Mesendoderm (in vitro differentiated cells): ENCODE measurements at regions not wholly inside any gene's neighbourhood (a gene's known extent, or its start where the extent isn't known, plus 50 kb on each side); places are given as distances from the start of the nearest gene placed in this dataset.

ENCODE experiments used
- DNase-seq: peaks from one replicate; pipeline ENCODE4 v3.0.0; 2013
- H2AK5ac ChIP-seq: 2 replicates; pipeline ENCODE4 v1.6.1; 2013; ENCODE audit warnings: low read length, inconsistent platforms
- H2BK120ac ChIP-seq: 2 replicates; pipeline ENCODE4 v1.6.1; 2013; ENCODE audit warnings: low read depth, mild to moderate bottlenecking, low read length, moderate library complexity, mixed read lengths
- H2BK15ac ChIP-seq: replicated peaks from 2 replicates; pipeline ENCODE4 v1.6.1; 2013; ENCODE audit warnings: low read depth, mild to moderate bottlenecking, moderate library complexity
- H2BK5ac ChIP-seq: 2 replicates; pipeline ENCODE4 v1.6.1; 2013; ENCODE audit warnings: low read length, inconsistent platforms
- H3K18ac ChIP-seq: 2 replicates; pipeline ENCODE4 v1.6.1; 2013; ENCODE audit warnings: mild to moderate bottlenecking, low read length, mixed read lengths
- H3K23ac ChIP-seq: one replicate; pipeline ENCODE4 v1.6.1; 2013; ENCODE audit warnings: low read length
- H3K27ac ChIP-seq: 2 replicates; pipeline ENCODE4 v1.5.1; 2013; ENCODE audit warnings: low read depth, mild to moderate bottlenecking, inconsistent platforms, low read length, moderate library complexity
- H3K27me3 ChIP-seq: 2 replicates; pipeline ENCODE4 v1.6.1; 2013; ENCODE audit warnings: low read length, control low read depth, mild to moderate bottlenecking, inconsistent platforms; ENCODE audit not compliant: insufficient read depth, poor library complexity
- H3K36me3 ChIP-seq: 2 replicates; pipeline ENCODE4 v1.6.1; 2013; ENCODE audit warnings: low read length, inconsistent platforms; ENCODE audit not compliant: control insufficient read depth, insufficient read depth
- H3K4ac ChIP-seq: one replicate; pipeline ENCODE4 v1.6.1; 2013; ENCODE audit warnings: low read depth, mild to moderate bottlenecking, low read length, moderate library complexity
- H3K4me1 ChIP-seq: 2 replicates; pipeline ENCODE4 v1.6.1; 2013; ENCODE audit warnings: low read depth, low read length, inconsistent platforms; ENCODE audit not compliant: control insufficient read depth
- H3K4me2 ChIP-seq: 2 replicates; pipeline ENCODE4 v1.6.1; 2013; ENCODE audit warnings: low read length
- H3K4me3 ChIP-seq: 2 replicates; pipeline ENCODE4 v1.5.1; 2013; ENCODE audit warnings: mild to moderate bottlenecking, low read length
- H3K56ac ChIP-seq: one replicate; pipeline ENCODE4 v1.6.1; 2013; ENCODE audit warnings: low read length
- H3K79me1 ChIP-seq: 2 replicates; pipeline ENCODE4 v1.6.1; 2013; ENCODE audit warnings: low read length, inconsistent platforms
- H3K79me2 ChIP-seq: 2 replicates; pipeline ENCODE4 v1.6.1; 2013; ENCODE audit warnings: mild to moderate bottlenecking, low read length; ENCODE audit not compliant: control insufficient read depth, insufficient read depth
- H3K9ac ChIP-seq: 2 replicates; pipeline ENCODE4 v1.6.1; 2013; ENCODE audit warnings: low read length, inconsistent platforms
- H4K5ac ChIP-seq: one replicate; pipeline ENCODE4 v1.6.1; 2013; ENCODE audit warnings: low read length
- H4K8ac ChIP-seq: one replicate; pipeline ENCODE4 v1.6.1; 2013; ENCODE audit warnings: low read depth, mild to moderate bottlenecking, control low read depth, low read length, moderate library complexity
- WGBS: extraction: QIAGEN DNeasy Blood & Tissue Kit; methylation state at CpG from one replicate; pipeline ENCODE4 v1.1.7; 2013; ENCODE audit warnings: low lambda C conversion rate, missing lambda C conversion rate; ENCODE audit not compliant: insufficient coverage; ENCODE audit errors: extremely low coverage; 5-methylcytosine and 5-hydroxymethylcytosine counted together

- Histone ChIP-seq H3K4ac (no peak overlapping the region), H3K4me2 (no peak overlapping the region), H3K4me1 (no peaks in the 10 kb centered on the region), H3K9ac (no peak overlapping the region), H3K23ac (no peak overlapping the region), H2AK5ac (no peak overlapping the region), H2BK120ac (no peak overlapping the region), H3K56ac (no peak overlapping the region), H3K36me3 (no peaks in the 10 kb centered on the region), H4K5ac (no peak overlapping the region), H3K27me3 (no peaks in the 10 kb centered on the region), H2BK5ac (no peak overlapping the region), H2BK15ac (no peak overlapping the region), H3K79me1 (no peaks in the 10 kb centered on the region), H3K27ac (no peak overlapping the region), H3K18ac (no peak overlapping the region), H3K79me2 (no peaks in the 10 kb centered on the region), H3K4me3 (no peak overlapping the region), H4K8ac (no peak overlapping the region)
- WGBS = no CpG with 5 or more reads among the region's 6 CpGs
- DNase-seq = no peak
These were observed 209.3 kb downstream of the HAUS1 start for GRCh38 chr18:46313521-46313920.

DNA sequence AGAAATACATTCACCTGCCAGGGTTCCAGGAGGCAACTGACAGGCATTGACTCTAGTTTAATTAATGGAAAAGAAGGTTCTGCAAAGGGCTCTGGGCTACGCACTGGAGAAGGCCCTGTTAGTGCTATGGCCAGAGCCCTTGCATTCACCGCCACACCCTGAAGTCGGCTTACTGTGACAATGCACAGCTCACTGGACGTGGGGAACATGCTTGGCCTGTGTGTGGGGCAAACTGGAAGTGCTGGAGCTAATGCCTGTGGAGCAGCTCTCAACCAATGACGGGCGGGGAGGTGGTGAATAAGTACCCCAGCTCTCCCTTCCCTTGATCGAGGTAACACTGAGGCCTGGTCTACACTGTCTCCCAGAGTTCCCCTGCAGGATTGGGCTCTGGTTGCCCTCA lies 209.8 kb downstream of the HAUS1 start:
- Histone ChIP-seq H3K18ac (no peak overlapping the region), H3K79me1 (no peaks in the 10 kb centered on the region), H2BK5ac (no peak overlapping the region), H3K23ac (no peak overlapping the region), H3K4me3 (no peak overlapping the region), H2BK120ac (no peak overlapping the region), H4K8ac (no peak overlapping the region), H3K4me2 (no peak overlapping the region), H3K4ac (no peak overlapping the region), H3K56ac (no peak overlapping the region), H3K27me3 (no peaks in the 10 kb centered on the region), H2BK15ac (no peak overlapping the region), H3K79me2 (no peaks in the 10 kb centered on the region), H3K36me3 (no peaks in the 10 kb centered on the region), H2AK5ac (no peak overlapping the region), H3K27ac (no peak overlapping the region), H3K4me1 (no peaks in the 10 kb centered on the region), H4K5ac (no peak overlapping the region), H3K9ac (no peak overlapping the region)
- WGBS = no CpG with 5 or more reads among the region's 7 CpGs
- no peak for DNase-seq

DNA sequence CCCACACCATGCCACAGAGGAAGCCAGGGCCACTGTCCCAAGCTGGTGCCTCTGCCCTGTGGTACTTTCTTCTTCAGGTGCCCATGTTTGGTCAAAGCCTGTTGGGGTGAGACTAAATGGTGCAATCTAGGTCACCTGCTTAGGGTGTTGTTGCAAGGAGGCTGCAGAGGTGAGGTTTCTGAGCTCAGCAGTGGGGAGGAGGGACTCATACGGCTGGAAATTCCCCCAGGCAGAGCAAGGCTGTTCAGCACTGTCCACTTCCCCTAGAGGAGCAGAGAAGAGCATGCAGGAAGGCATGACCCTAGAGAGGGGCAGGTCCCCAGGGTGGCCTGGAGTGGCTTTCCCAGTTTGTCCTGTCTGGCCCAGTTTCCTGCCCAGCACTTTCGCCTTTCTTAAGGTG lies 211.0 kb downstream of the HAUS1 start:
- H3K79me2 ChIP-seq = no peaks in the 10 kb centered on the region
- no peak overlapping the region for H3K4ac ChIP-seq
- no peak overlapping the region for H3K18ac ChIP-seq
- H3K9ac ChIP-seq = no peak overlapping the region
- no peak overlapping the region for H3K23ac ChIP-seq
- H3K27ac ChIP-seq = no peak overlapping the region
- DNase-seq = no peak
- no peak overlapping the region for H2BK15ac ChIP-seq
- peak overlapping the region; percentile 34 for H3K56ac ChIP-seq
- H4K8ac ChIP-seq = no peak overlapping the region
- H2BK120ac ChIP-seq = no peak overlapping the region
- no peaks in the 10 kb centered on the region for H3K79me1 ChIP-seq
- H2AK5ac ChIP-seq = no peak overlapping the region
- H3K27me3 ChIP-seq = no peaks in the 10 kb centered on the region
- H4K5ac ChIP-seq = no peak overlapping the region
- H3K4me2 ChIP-seq = no peak overlapping the region
- no peaks in the 10 kb centered on the region for H3K36me3 ChIP-seq
- H3K4me3 ChIP-seq = no peak overlapping the region
- no peaks in the 10 kb centered on the region for H3K4me1 ChIP-seq
- H2BK5ac ChIP-seq = no peak overlapping the region
- WGBS = no CpG with 5 or more reads among the region's 2 CpGs

DNA sequence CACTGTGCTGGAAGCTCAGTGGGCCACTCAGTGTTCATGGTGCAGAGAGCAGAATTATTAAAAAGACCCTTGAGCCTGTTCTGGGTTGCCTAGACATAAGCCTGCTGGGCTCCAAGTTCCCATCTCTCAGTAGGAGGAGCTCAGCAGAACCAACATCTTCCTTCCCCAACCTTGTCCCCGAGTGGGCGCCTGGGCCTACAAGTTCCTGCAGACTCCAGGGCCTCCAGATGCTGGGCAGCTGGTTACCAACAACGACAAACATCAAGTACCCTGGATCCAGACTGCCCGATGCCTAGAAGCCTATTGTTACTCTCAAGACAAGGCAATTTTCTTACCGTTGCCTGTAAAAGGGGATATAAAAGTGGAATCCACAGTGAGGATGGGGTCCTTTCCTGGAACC lies 214.2 kb downstream of the HAUS1 start:
- no peak overlapping the region for H3K23ac ChIP-seq
- H3K36me3 ChIP-seq = no peaks in the 10 kb centered on the region
- no CpG with 5 or more reads among the region's 5 CpGs for WGBS

GRCh38 chr18:46319783-46320182 lies 215.6 kb downstream of the HAUS1 start:
- Histone ChIP-seq H3K27ac (no peak overlapping the region), H3K36me3 (no peaks in the 10 kb centered on the region), H3K4me3 (no peak overlapping the region), H3K23ac (no peak overlapping the region), H2BK120ac (no peak overlapping the region), H3K18ac (no peak overlapping the region), H3K4me1 (peaks cover 8% of the 10 kb centered on the region), H3K9ac (no peak overlapping the region), H2AK5ac (no peak overlapping the region), H4K5ac (no peak overlapping the region), H4K8ac (no peak overlapping the region), H3K4ac (no peak overlapping the region), H2BK5ac (no peak overlapping the region), H3K79me1 (no peaks in the 10 kb centered on the region), H2BK15ac (no peak overlapping the region), H3K56ac (no peak overlapping the region), H3K4me2 (no peak overlapping the region), H3K27me3 (no peaks in the 10 kb centered on the region), H3K79me2 (no peaks in the 10 kb centered on the region)
- no CpG with 5 or more reads among the region's 1 CpG for WGBS
- DNase-seq = no peak

More for the DNA sequence above, 214.2 kb downstream of the HAUS1 start:
- Histone ChIP-seq H2AK5ac (no peak overlapping the region), H3K4me2 (no peak overlapping the region), H3K4me1 (peaks cover 3% of the 10 kb centered on the region), H3K79me1 (no peaks in the 10 kb centered on the region), H3K9ac (no peak overlapping the region), H3K27ac (no peak overlapping the region), H2BK15ac (no peak overlapping the region), H3K4ac (no peak overlapping the region), H3K18ac (no peak overlapping the region), H3K4me3 (no peak overlapping the region), H3K27me3 (no peaks in the 10 kb centered on the region), H2BK5ac (no peak overlapping the region), H3K79me2 (no peaks in the 10 kb centered on the region), H3K56ac (no peak overlapping the region), H4K5ac (no peak overlapping the region), H4K8ac (no peak overlapping the region), H2BK120ac (no peak overlapping the region)
- DNase-seq = no peak

DNA sequence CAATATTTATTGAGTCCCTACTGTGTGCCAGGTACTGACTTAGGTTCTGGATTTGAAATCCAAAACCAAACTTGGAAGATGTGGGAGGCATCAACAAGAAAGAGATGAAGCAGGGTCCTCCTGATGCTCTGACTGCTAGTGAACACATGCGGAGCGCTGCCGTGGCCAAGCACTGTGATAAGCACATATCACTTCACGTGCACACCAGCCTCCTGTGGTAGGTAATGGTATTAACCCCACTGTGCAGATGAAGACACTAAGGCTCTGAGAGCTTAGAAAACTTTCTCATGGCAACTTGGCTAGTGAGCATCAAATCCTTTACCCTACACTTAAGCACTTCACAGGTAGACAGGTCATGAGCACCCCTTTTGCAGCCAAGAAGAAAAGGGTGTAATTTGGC lies 216.1 kb downstream of the HAUS1 start:
- Histone ChIP-seq H3K4ac (no peak overlapping the region), H3K27me3 (no peaks in the 10 kb centered on the region), H3K4me3 (no peak overlapping the region), H3K36me3 (no peaks in the 10 kb centered on the region), H3K4me1 (peaks cover 8% of the 10 kb centered on the region), H4K5ac (no peak overlapping the region), H3K18ac (no peak overlapping the region), H3K4me2 (no peak overlapping the region), H3K79me1 (no peaks in the 10 kb centered on the region), H3K56ac (no peak overlapping the region), H4K8ac (no peak overlapping the region), H2AK5ac (no peak overlapping the region), H3K27ac (no peak overlapping the region), H2BK120ac (no peak overlapping the region), H2BK15ac (no peak overlapping the region), H3K23ac (no peak overlapping the region), H3K9ac (no peak overlapping the region), H2BK5ac (no peak overlapping the region), H3K79me2 (no peaks in the 10 kb centered on the region)
- DNase-seq = peak; percentile 36
- WGBS = no CpG with 5 or more reads among the region's 4 CpGs
